GM10248 (cell line): ENCODE measurements at regions not wholly inside any gene's neighbourhood (a gene's known extent, or its start where the extent isn't known, plus 50 kb on each side); places are given as distances from the start of the nearest gene placed in this dataset.

ENCODE experiments used
- CTCF ChIA-PET: fragments of 300-600 bp; sonication (Branson Sonifier 250); formaldehyde crosslinking; extraction: SDS; loops from one replicate; lab custom pipeline; 2021; ENCODE audit warnings: antibody characterized with exemption; lab: Yijun Ruan, JAX
- POLR2A ChIA-PET: fragments of 350-650 bp; sonication (Branson Sonifier 250); formaldehyde crosslinking; extraction: SDS; loops from one replicate; lab custom pipeline; 2020; ENCODE audit warnings: antibody characterized with exemption; lab: Yijun Ruan, JAX
- DNase-seq: peaks from one replicate; pipeline ENCODE4 v3.0.0; 2012; ENCODE audit errors: extremely low spot score
- CTCF ChIP-seq: IDR thresholded peaks from 2 replicates; pipeline ENCODE4 v1.5.1; 2012; ENCODE audit warnings: mild to moderate bottlenecking, low read depth; ENCODE audit errors: extremely low read depth, missing control alignments, control extremely low read depth

- DNase-seq: no peak
- CTCF ChIA-PET: interaction anchor here (0.9 to 1.5 kb wide), 4 partner anchors 11 to 34 kb away, joined by 3 to 4 read pairs (median 3); no protein-coding TSS in a partner anchor
- TF ChIP-seq CTCF: no peak
- POLR2A ChIA-PET: no interaction called here
Measured at GRCh38 chr7:115340828-115341227, 418.9 kb downstream of the MDFIC start.

GRCh38 chr7:115338016-115338415 lies 416.1 kb downstream of the MDFIC start:
- POLR2A ChIA-PET: no interaction called here

GRCh38 chr7:115332691-115333090 lies 410.8 kb downstream of the MDFIC start:
- ChIA-PET POLR2A (no interaction called here), CTCF (no interaction called here)
- no peak for DNase-seq
- TF ChIP-seq CTCF: no peak

More at GRCh38 chr7:115338016-115338415, 416.1 kb downstream of the MDFIC start:
- no peak for TF ChIP-seq CTCF
- no peak for DNase-seq
- CTCF ChIA-PET: no interaction called here

GRCh38 chr7:115329006-115329405 lies 407.1 kb downstream of the MDFIC start:
- no peak for TF ChIP-seq CTCF
- no peak for DNase-seq
- ChIA-PET CTCF (interaction anchor here (1.4 kb wide), 1 partner anchor 12 kb away, joined by 3 read pairs; no protein-coding TSS in a partner anchor), POLR2A (no interaction called here)

GRCh38 chr7:115328018-115328417 lies 406.1 kb downstream of the MDFIC start:
- no peak for DNase-seq
- no peak for TF ChIP-seq CTCF
- CTCF ChIA-PET: interaction anchor here (1.4 kb wide), 1 partner anchor 13 kb away, joined by 3 read pairs; no protein-coding TSS in a partner anchor
- POLR2A ChIA-PET: no interaction called here

GRCh38 chr7:115327326-115327725 lies 405.4 kb downstream of the MDFIC start:
- TF ChIP-seq CTCF: no peak
- POLR2A ChIA-PET: no interaction called here
- CTCF ChIA-PET: interaction anchor here (1.5 kb wide), 1 partner anchor 11 kb away, joined by 3 read pairs; no protein-coding TSS in a partner anchor
- no peak for DNase-seq
